Pulmonary artery endothelial cell (primary cell): ENCODE measurements at regions not wholly inside any gene's neighbourhood (a gene's known extent, or its start where the extent isn't known, plus 50 kb on each side); places are given as distances from the start of the nearest gene placed in this dataset.

Experiments used
- DNase-seq: peaks from one replicate; pipeline ENCODE4 v3.0.0-alpha.2; 2011; ENCODE audit warnings: low read depth, low spot score

DNA sequence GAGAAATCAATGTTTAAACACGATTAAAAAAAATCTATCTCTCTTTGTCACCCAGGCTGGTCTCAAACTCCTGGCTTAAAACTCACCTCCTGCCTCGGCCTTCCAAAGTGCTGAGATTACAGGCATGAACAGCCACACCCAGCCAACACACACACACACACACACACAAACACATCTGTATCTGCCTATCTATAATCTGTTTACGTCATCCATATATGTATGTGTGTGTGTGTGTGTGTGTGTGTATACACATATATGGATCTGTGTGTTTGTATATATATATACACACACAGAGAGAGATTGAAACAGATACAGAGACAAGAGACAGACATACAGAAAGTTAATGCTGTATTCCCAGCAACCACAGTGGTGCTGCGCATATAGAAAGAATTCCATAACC is 497.1 kb downstream of the DSC3 start:
- DNase-seq: no peak

DNA sequence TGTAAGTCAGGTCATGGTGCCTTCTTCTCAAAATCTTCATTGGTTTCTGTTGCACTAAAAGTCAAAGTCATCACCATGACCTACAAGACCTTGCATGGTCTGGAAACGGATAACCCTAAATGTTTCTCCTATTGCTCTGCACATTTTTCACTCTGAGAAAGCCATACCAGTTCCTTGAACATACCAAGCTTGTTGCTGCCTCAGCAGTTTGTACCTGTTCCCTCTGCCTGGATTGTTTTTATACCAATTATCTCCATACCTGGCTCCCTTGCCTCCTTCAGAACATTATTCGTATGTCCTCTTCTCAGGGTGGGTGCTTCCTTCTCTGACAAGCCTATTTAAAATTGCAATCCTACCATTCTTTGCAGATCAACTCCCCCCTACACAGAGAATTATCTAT is 498.4 kb downstream of the DSC3 start:
- no peak for DNase-seq

DNA sequence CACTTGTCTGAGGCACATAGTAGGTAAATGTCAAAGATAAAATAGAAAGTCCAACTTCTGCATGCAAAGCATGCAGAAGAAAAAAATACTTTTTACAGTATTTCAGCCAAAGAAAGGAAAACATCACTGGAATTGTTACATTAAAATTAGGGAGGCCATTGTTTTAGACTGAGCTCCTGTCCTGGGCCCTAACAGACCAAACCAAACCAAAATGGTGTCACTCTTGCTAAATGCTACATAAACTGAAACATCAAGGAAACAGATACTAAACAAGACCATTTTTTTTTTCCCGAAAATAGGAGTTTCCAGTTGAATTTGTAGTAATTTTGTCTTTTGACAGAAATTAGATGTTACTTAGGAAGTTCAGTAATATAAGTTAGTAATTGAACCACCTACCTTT is 508.8 kb downstream of the DSC3 start:
- DNase-seq: no peak

DNA sequence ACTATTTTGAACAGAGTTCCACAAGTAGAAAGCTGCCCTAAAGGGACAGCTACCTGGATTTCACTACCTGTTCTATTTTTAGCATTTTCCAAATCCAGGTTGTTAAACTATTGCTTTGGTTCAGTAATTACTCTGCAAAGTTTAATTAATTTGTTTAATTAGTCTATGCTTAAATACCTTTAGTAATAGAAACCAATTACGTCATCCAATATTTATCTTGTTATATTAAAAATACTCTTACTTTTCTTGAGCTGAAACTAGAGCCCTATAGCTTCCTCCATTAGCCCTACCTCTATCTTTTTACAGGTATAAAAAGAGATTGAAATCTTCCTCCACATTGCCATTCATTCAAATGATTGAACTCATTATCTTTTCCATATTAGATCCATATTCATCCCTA is 514.6 kb downstream of the DSC3 start:
- no peak for DNase-seq

DNA sequence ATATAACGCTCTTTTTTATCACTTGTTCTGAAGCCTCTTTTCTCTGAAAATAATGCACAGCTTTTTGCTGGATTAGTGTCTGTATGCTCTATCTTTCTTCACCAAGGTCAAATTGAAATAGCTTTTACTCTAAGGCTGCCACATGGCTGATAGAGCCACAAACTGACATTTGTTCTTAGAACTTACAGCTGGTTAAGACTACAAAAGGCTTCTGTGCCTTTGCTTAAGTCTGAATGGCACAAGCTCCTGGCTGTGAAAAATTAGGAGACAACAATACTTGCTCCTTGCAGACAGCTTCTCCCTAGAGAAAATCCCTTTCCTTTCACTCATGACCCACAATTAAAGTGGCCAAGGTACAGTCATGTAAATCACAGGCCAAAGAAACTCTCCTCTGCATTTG is 515.3 kb downstream of the DSC3 start:
- DNase-seq: no peak

DNA sequence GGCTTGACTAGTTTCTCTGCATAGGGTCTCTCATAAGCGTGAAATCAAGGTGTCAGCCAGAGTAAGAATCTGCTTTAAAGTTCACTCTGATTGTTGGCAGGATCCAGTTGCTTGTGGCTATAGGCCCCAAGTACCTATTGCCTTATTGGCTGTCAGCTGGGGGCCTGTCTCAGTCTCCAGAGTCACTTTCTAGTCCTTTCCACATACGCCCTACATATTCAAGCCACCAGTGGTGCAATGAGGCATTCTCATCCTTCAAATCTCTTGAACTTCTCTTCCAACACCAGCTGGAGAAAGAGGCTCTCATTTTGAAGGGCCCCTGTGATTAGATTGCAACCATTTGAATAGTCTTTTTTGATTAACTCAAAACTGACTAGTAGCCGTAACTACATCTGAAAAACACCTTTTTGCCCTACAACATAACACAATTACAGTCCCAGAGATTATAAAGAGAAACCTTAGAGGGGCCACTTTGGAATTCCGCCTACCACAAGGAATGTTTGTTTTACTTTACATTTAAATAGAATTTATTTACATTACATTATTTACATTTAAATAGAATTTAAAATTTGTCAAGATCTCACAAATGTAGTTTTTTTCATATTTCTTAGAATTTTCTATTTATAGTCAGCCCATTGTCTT is 520.1 kb downstream of the DSC3 start:
- DNase-seq: no peak

DNA sequence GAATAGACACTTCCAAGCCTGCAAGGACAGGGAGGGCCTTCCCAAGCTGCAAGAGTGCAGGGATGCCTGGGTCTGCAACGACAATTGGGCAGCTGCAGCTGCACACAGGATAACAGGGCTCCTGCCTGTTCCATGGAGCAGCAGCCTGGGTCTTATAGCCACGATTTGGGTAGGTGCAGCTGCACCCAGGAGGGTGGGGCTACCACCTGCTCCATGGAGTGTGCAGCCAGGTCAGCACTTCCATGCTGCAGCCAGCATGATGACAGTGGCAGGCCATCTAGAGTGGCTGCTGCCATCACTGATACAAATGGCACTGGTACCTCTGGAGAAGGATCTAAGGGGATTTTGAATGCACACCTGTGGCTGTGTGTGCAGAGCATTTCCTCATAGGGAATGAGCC is 528.5 kb downstream of the DSC3 start:
- no peak for DNase-seq

DNA sequence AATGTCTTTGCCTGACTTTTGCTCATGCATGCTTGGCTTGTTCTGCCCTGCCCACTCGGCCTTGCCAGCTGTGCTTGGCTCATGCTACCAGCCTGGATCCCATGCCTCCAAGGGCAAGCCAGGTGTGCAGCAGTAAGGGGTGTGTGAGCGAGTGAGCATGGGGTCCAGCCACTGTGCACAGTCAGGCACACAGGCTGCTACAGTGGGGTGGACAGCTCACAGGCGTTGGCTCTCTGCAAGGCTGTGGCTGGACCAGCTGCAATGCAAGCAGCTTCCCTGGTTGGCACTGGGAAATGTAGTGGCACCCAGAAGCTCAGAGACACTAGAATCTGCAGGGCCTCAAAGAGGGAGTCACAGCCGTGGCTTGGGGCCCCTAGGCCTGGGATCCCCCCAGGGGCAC is 529.7 kb downstream of the DSC3 start:
- DNase-seq: no peak

DNA sequence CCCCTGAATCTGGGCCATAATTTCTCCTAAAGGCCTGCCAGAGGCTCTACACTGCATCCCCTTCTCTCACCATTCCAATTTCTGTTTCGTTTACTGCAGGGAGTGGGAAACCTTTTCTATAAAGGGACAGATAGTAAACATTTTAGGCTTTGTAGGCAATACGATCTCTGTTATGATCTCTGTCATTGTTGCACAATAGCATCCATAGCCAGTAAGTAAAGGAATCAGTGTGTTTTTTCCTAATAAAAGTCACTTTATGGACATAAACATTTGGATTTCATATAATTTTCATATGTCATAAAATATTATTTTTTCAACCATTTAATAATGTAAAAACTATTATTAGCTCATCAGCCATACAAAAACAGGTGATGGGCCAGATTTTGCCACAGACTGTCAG is 531.7 kb downstream of the DSC3 start:
- DNase-seq: no peak

DNA sequence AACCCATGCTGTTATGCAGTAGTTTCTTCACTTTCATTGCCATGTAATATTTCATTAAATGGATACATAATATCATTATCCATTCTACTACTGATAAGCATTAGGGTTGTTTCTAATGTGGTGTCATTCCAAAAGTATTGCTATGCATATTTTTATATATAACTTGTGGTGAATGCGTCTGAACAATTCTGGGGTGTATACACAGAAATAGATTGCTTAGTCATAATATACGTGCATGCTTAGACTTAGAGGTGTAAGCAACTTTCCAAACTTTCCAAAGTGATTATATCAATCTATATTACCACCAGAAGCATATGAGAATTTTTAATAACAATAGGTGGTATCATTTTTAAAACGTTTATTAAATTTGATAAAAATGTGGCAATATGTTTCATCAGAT is 540.9 kb downstream of the DSC3 start:
- no peak for DNase-seq

DNA sequence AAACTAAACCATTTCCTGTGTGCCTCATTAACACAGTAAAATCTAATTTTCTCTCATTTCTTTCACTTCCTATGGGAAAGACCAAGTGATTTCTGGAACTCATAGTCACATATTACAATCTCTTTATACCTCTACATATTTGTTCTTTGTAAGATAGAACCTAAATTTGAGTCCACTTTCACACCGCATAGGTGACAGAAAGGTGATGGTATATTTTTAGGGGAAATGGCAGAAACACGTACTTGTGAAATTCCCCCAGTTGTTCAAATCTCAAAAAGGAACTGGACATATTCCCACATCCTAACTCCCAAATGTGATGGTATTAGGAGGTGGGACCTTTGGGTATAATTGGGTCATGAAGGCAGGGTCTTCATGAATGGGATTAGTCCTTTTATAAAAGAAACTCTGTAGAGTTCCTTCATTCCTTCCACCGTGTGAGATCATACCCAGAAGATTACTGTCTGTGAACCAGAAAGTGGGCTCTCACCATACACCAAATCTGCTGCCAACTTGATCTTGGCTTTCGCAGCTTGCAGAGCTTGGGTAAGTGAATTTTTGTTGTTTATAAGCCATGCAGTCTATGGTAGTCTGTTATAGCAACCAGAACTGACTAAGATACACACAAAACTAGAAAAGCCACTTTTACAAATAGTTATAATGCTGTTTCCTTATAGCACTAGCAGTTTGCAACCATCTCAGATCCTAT is 542.1 kb downstream of the DSC3 start:
- no peak for DNase-seq

DNA sequence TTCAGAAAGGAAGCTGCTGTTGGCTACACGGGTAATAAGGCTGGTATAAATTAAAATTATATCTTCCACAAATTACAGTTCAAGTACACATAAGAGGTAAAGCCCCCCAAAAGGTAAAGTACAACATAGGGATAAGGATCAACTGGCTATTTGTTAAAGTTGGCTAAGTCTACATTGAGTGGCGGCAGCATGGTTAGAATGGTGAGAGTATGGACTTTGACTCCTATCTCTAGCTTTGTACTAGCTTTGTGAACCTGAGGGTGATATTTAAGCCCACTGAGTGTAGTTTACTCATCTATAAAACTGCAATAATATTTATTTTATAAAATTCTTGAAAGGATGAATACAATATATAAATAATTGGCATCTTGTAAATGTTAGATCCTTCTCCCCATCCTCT is 542.8 kb downstream of the DSC3 start:
- no peak for DNase-seq

DNA sequence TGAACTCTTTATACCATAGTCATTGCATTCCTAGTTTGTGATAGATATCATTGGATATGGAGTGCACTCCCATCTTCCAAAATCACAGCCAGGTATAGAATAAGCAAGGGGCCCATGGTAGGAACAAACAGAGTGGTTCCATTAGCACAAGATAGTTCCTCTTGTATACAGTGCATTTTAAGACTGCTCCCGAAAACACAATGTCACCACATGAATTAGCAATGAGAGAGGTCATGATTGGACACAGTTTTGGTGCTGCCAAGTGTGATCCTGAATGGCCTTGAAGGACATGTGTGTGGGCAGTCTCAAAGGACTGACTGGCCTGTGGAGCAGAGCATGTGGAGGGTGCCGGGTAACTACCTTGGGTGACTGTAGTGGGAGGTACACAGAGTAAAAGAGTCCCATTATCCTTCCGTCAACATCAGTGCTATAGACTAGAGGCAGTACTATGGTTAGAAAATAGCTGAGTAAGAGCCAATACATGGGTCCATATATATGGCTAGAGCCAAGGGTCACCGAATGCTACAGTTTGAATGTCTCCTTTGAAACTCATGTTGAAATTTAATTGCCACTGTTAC is 549.9 kb downstream of the DSC3 start:
- DNase-seq: no peak

DNA sequence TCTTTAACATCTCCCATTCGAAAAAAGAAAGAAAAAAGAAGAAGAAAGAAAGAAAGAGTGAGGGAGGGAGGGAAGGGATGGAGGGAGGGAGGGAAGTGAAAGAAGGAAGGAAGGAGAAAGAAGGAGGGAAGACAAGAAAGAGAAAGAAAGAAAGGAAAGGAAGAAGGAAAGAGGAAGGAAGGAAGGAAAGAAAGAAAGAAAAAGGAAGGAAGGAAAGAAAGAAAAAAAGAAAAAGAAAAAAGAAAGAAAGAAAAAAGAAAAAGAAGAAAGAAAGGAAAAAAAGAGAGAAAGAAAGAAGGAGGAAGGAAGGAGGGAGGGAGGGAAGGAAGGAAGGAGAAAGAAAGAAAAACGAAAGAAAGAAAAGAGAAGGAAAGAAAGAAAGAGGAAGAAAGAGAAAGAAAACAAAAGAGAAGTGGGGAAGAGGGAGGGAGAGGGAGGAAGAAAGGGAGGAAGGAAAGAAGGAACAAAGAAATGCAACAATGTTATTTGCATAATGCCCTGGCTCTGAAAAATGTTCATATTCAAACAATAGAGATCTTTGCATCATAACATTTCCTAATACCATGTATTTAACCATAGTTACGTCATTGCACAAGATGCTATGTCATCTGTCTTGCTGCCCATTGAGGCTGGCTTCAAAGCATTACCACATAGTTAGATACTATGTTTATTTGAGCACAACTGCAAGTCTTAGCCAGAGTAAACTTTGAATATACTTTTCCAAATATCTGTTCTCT is 550.6 kb downstream of the DSC3 start:
- DNase-seq: no peak

DNA sequence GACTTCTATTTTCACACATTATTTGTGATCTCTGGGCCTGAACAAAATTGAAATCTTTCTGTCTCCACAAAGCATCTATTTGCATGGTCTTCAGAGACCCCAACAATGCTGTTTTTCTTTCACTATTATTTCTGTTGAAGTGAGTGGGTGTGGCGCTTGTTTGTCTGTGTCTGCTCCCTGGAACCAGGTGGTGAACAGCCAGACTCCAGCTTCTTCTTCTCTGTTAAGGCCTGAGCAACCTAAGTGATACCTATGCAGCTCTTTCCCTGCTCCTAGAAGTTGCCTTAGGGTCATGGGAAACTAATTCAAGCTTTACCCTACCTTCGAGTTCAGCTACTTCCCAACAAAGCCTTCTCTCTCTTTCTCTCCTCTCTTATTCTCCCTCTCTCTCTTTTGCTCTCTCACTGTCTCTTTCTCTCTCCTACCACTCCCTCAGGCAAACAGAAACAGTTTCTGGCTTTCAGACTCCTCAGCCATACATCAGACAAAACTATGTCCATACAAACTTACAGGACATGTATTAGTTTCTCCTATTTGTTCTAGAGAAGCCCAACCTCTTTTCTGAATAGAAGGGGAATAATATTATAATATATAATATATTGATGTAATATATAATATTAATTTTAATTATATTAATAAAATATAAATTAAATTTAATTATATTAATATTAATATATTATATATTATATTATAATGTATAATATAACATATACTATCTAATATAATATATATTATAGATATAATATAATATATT is 552.5 kb downstream of the DSC3 start:
- no peak for DNase-seq

DNA sequence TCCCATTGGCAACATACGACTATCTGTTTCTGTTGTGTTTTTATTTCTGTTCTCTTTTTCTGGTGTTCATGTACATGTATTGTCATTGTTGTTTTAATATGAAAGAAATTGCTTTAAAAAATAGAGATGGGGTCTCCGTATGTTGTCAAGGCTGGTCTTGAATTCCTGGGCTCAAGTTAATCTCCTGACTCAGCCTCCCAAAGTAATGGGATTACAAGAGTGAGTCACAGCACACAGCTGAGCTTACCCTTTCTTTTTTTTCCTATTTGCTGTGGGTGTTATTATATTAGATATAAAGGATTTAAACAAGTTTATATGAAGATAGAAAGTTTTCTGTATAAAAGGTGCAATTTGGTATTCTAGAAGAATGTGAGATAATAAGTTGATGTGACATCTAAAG is 554.6 kb downstream of the DSC3 start:
- no peak for DNase-seq

DNA sequence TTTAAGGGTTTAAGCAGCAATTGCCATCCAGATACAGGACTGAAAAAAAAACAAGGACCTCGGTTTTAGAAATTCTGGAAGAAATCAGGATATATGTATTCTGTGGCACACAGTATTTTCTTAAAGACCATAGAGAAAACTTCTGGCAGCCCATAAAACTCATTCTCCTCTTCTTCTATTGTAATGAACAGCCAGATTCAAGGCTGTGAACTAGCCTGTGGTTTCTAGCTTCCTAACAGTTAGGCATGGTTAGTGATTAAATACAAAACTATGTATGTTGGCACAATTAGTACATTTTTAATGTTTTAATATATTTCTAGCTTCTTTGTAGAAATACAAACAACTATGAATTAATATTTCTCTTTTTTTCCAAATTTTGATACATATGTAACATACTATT is 555.7 kb downstream of the DSC3 start:
- DNase-seq: no peak

DNA sequence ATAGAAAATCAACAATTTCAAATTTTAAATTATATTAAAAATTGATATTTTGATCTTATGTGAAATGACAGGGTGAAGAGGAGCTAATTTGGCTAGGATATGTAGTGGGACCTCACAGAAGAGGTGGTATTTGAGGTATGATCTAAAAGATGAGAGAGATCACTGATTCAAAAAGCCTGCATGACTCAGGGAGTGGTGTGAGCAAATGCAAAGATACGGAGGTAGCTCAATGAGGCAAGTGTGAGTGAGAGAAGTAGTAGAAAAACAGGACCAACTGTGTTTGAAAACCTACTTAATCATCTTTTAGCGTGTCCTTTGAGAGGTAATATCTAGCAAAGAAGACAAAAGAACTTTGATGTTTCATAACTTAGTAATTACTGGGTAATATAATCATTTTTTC is 557.5 kb downstream of the DSC3 start:
- DNase-seq: no peak

DNA sequence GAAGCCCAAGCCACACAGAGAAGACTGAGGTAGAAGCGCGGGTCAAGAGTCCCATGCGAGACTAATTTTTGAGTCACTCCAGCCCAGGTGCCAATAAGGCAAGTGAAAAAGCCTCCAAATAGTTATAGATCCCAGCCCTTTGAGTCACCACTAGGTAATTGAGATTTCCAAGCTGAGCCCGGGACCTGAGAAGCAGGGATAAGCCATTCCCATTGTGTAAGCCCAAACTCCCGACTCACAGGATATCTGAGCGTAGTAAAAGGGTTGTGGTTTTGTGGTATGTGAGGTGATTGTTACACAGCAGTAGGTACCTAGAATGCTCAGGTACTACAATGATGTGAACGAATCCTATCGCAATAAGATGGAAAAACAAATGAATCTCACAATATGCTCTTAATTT is 560.7 kb downstream of the DSC3 start:
- no peak for DNase-seq

DNA sequence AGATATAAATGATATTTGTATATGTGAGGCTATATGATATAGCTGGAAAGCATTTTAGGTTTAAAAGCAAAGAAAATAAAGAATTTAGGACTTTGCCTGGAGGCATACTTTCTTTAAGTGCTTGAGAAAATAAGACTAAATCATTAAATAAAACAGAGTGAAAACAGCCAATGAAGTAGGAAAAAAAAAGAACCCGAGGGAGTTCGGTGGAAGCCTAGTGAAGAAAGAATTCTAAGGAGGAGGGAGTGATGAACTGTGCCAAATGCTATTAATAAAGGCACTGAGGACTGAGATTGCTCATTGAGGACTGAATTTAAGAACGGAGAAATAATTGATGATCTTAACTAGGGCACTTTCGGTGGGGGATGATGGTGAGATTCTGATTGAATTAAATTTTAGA is 573.5 kb downstream of the DSC3 start:
- no peak for DNase-seq

DNA sequence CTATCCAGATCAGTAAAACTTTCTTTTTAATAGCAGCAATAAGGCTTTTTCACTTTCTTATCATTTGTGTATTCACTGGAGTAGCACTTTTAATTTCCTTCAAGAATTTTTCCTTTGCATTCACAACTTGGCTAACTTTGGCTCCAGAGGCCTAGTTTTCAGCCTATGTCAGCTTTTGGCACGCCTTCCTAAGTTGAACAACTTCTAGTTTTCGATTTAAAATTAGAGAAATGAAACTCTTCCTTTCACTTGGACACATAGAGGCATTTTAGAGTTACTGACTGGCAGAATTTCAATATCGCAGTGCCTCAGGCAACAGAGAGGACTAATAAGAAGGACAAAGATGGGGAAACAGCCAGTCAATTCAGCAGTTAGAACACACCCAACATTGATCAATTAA is 577.4 kb downstream of the DSC3 start:
- DNase-seq: no peak

DNA sequence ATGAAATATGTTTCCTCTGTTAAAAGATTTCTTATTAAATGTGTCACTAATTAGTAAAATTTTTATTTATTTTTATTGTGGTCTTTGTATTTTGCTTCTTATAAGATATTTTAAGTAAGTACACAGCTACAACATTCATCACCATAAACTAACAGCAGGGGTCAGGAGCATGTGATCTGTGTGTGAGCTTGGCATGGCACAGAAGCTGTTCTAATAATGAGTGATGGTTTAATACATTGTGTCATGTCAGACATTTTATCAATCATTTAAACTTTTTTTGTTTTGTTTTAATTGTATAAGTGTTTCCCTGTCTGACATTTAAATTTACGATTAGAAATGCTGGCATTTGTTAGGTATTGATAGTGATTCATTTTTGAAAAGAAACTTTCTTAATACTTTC is 585.4 kb downstream of the DSC3 start:
- DNase-seq: no peak
